ENCODE measurements at regions not wholly inside any gene's neighbourhood (a gene's known extent, or its start where the extent isn't known, plus 50 kb on each side); places are given as distances from the start of the nearest gene placed in this dataset.

- TF ChIP-seq CTCF (IDR thresholded peaks at IDR 0.05) (no peak), POLR2AphosphoS5 (IDR thresholded peaks at IDR 0.05) (no peak), EP300 (IDR thresholded peaks at IDR 0.05) (no peak)
Observed at GRCh38 chr3:5401002-5401401, 213.5 kb downstream of the EDEM1 start.
